ENCODE measurements at regions not wholly inside any gene's neighbourhood (a gene's known extent, or its start where the extent isn't known, plus 50 kb on each side); places are given as distances from the start of the nearest gene placed in this dataset.

DNA sequence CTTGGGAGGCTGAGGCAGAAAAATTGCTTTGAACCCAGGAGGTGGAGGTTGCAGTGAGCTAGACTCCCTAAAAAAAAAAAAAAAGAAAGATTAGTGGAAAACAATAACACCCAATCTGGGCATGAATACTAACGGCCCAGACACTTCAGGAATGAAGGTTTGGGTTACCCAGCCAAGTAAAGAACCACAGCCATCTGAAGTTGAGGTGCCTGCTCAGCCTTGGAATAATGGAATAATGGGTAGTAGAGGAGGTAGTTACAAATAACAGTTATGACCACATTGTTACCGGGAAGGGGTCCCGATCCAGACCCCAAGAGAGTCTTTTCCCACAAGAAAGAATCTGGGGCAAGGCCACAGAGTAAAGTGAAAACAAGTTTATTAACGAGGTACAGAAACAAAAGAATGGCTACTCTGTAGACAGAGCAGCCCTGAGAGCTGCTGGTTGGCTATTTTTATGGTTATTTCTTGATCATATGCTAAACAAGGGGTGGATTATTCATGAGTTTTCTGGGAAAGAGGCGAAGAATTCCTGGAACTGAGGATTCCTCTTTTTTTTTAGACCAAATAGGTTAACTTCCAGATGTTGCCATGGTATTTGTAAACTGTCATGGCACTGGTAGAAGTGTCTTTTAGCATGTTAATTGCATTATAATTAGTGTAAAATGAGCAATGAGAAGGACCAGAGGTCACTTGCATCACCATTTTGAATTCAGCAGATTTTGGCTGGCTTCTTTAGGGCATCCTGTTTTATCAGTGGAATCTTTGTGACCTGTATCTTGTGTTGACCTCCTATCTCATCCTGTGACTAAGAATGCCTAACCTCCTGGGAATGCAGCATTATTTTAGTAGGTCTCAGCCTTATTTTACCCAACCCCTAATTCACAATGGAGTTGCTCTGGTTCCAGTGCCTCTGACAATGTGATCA, 96.2 kb upstream of the HAAO start:
- no peak for DNase-seq

DNA sequence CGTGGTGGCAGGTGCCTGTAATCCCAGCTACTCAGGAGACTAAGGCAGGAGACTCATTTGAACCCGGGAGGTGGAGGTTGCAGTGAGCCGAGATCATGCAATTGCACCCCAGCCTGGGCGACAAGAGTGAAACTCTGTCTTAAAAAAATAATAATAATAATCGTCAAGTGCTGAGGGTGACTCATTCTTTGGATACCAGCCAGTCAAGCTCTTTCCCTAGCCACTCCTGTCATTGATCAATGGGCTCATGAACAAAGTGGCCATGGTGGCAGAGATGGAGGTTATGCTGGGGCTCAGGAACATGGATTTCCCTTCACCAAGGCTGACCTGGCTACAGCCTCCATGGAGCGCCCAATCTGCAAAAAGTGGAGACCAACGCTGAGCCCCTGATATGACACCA, 94.5 kb upstream of the HAAO start:
- DNase-seq, result no peak

DNA sequence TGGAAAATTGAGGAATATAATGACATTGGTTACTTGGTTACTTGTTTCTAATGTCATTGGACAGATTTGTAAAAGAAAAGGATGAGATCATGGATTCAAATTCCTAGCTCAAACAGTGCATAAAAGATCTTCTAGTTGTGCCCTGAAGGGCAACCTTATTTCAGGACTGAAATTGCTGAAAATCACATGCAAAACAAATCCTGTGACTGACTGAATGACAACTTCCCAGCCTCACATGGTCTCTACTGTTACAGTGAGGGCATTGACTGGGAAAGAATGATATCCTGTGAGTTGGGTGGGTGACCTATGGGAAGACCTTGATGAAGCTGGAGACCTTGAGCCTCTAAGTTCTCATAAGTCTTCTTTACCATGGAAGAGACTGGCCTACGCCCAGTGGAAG, 90.4 kb upstream of the HAAO start:
- DNase-seq, result no peak

DNA sequence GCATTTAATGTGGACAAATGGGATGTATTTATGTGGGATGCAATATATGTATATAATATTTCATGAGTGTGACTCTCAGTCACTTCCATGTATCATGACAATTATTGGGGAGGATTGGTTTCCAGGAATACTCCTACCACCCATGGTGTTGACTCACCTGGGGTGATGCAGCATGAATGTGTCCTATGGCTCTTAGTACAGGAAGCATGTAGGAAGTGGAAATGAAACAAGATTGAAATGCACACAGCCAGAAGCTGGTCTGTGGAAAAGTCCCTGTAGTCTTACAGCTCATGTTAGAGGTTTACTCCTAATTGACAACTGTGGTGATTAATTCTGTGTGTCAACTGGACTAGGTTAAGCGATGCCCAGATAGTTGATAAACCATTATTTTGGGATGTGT, 89.3 kb upstream of the HAAO start:
- DNase-seq, result no peak

DNA sequence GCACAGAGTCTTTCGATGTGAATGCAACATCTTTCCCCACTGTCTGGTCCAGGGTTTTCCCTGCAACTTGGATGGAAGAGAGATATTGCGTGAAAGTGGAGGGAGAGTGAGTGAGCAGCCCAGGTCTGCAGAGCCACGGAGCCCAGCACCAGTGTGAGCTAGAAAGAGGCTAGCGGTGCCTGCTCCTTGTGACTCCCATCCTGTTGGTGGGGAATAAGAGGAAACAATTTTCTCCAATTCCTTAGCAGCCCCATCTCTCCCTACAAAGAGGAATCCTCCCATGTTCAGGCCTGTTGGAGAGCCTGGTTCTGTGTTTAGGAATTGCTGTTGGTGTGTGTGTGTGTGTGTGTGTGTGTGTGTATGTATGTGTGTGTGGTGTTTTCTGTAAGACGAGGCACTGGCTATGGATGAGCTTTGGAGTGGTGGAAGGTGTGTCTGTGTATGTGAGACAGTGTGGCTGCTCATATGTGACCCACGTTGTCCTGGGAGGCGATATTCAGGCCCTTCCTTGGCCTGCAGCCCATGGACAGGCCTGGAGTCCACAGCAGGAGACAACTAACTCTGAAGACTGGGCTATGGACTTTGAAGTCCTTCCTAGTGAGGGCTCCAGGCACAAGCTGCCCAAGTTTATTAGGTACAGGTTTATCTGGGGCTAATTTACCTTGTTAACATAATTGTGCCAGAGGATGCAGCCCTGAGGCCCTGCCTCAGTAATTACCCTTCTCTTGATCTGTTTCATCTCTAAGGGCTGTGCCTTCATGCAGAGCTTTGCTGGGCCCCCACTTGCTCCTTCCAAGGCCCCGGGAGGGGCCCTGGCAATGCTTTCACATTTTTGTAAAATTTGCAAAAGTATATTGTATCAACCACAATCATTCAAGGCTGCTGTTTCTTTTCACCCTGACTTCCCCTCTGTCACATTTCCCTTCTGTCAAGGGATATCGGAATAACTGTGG, 88.6 kb upstream of the HAAO start:
- no peak for DNase-seq

DNA sequence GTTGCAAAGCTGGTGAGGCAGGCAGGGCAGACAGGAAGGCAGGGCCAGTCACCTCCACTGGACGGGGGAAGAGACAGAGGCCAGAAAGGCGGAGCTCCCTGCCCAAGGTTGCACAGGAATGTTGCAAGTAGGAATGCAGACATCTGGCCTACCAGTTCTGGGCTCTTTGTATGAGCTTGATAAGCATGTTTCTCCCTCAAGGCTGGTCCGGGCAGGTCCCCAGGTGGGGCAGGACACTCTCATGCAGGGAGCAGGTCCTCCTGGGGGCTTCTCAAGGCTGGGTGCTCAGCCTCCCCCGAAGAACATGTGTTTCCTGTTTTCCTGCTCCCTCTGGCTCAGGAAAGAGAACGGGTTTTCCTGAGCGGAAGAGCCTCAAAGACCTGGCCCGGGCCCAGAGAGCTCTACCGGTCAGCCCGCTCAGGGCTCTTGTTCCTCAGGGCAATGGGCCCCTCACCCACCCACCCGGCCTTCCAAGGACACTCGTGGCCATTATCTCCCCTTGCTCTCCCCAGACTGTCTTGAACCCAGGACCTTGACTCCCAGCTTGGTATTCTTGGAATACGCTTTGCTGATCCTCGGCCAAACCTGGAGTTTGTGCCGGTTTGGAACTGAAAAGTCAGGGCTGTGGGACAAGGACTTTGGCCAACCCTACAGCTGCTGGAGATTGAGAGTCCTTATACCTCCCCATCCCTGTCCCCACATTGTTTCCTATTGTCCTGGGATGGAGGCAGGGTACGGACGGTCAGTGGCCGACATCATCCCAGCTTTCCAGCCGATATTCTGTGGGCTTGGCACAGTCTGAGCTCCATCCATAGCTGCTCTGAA, 87.7 kb upstream of the HAAO start:
- no peak for DNase-seq

DNA sequence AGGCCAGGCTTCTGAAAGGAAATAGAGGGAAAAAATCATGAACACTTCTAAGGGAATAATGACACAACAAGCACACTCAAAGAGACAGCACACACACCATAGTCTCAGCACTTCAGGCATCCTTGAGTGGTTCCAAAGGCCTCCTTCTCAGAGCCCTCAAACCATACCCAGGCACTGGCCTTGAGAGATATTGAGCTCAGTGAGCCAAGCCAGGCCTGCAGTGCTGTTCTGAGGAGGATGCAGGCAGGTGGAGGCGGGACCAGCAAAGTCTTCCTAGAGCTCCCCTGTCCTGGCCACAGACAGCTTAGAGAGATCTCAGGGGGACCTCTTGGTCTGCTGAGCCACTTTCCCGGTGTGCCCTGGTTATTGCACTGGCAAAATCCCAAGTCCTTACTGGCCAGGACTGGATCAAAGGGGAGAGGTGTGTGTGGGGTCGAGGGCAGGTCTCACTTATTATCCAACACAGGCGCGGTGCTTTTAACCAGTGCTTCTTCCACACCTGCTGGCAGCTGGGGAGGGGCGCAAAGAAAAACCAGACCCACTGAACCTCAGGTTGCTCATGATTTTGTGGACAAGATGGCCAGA, 86.8 kb upstream of the HAAO start:
- DNase-seq, result no peak

DNA sequence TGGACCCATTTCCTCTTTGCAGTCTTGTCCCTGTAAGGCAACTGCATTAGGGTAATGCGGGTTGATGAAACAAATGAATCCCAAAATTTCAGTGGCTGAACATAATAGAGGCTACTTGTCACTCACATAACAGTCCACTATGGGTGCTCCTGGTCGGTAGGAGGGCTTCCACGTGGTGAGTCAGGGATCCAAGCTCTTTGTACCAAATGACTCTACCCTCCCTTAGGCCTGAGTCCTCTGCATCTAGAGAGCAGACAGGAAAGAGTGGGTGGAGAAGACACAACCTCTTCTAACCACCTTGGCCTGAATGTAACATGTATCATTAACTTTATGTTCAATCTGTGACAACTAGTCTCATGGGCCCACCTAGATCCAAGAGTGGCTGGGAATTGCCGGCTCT, 86.2 kb upstream of the HAAO start:
- DNase-seq, result no peak

DNA sequence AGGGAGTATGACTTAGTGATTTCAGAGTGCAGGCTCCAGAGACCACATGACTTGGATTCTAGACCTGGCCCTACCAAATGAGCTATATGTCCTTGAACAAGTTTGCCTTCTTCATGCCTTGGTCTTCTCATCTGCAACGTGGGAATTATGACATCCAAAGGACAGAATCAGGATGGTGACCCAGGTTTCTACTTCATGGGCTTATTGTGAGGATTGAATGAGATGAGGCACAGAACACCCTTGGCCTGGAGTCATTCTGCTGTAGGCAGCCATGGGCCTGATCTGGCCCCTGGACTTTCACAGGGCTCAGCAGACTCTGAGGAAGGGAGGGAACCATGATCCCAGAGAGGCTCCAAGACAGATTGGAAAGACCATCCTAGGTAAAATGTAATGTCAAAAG, 85.6 kb upstream of the HAAO start:
- no peak for DNase-seq

DNA sequence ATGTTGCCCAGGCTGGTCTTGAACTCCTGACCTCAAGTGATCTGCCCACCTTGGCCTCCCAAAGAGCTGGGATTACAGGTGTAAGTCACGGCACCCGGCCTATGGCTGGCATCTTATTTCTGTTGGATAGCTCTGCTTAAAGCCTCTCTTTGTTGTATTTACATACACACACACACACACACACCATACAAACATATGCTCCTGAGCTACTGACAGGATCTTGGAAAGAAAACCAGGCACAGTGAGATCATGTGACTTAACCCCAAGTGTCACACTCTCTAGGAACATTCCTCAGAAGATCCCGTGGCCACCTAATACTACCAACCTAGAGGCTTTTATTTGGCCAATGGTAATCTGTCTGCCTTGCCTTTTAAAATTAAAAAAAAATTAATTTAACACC, 85.1 kb upstream of the HAAO start:
- no peak for DNase-seq

DNA sequence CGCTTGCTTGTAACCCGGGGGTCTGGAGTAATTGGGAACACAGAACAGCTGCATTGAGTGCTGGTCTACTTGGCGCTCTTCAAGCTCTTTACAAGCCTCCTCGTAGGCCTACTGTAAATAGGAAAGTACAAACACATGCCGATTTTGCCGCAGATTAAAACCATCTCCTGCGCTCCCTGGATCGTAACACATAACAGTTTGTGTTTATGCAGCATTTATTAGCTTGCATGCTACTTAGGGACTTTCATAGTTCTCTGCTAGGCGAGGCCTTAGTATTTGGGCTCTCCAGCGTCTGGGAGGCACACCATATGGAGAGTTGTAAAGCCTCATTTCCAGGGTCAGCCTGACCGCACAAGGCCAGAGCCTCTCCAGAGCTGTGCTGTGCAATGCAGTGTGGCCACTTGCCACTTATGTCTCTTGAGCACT, 84.0 kb upstream of the HAAO start:
- DNase-seq, result no peak

DNA sequence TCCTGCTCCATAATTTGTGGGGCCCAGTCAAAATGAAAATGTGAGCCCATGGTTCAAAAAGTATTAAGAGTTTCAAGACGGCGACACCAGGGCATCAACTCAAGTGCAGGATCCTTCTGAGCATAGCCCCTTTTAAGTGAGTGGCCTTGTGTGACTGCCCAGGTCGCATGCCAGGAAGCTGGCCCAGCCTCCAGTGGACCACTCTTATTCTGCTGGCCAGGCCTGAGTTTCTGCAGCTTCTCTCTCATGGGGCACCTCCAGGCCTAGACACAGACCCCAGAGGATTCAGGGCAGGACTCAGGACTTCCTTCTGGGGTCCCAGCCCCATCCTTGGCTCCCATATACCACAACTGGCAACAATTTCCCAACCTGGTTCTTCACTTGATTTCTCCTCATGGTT, 83.5 kb upstream of the HAAO start:
- DNase-seq, result no peak

DNA sequence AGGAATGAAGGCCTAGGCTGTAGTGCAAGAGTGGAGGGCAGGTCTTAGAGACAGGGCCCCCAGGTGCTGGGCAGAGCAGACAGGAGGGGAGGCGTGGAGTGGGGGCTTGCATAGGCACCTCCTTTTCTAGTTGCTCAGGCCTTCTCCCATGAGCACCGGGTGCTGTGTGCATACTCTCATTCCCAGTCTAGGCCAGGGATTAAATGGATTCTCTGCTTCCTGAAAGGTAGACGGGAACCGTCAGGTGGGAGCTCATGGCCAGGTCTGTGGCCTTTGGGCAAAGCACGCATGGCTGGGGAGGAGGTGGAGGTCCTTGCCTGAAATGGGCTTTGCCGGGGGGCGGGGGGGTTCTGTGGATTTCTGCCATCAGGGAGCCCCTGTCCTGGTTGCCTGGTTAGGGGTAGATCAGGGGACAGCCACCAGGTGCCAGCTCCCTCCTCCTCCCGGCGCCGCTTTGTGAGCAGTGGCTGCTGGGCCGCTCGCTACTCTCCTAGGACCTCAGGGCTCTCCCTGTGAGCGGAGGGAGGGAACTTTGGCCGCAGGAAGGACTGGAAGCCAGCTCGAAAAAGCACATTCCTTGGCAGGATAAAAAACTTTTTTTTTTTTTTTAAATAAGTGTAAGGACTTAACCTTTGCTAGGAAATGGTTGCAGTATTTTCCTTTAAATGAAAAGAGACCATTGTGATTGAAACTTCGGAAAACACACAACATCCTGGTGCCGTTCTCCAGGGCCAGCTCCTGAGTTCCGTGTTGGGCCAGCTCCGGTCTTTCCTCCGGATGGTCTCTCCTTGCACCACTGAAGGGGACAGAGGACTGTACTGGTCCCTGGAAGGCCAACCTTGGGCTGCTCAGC, 82.8 kb upstream of the HAAO start:
- no peak for DNase-seq

DNA sequence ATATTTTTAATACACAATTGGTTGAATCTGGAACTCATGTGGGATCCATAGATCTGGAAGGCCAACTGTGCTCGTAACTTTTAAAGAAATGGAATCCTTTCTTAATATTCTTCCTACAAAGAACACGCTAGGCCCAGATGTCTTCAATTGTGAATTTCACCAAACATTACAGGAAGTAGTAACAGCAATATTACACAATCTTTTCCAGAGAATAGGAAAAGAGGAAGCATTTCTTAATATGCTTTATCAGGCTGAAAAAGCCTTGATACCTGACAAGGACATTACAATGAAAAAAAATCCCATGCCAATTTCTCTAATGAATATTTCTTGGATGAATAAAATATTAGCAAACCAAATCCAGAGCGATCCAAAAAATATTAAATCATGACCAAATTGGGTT, 80.3 kb upstream of the HAAO start:
- no peak for DNase-seq

DNA sequence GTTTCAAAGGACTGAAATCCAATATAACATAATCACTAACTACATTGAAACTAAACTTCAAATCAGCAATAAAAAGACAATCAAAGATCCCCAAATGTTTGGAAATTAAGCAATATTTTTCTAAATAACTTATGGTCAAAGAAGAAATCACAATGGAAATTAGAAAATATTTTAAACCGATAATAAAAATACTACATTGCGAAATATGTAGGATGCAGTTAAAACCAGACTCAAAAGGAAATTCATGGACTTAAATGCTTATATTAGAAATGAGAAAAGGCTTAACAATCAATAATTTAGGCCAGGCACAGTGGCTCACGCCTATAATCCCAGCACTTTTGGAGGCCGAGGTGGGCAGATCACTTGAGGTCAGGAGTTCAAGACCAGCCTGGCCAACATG, 79.0 kb upstream of the HAAO start:
- DNase-seq, result no peak

DNA sequence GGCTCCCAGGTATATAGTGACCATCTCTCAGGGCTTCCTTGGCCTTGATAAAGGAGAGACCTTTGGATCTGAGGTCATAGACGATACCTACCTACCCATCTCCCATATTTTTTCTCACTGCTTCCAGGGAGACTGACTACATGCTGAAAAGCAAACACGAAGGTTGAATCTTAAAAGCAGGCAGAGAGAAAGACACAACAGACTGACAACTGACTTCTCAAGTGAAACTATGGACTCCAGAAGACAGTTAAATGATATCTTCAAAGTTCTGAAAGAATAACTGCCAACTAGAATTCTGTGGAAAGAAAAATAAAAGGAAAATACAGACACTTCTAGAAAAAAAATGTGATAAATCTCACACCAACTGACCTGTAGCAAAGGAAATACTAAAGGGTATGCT, 76.5 kb upstream of the HAAO start:
- DNase-seq, result no peak

DNA sequence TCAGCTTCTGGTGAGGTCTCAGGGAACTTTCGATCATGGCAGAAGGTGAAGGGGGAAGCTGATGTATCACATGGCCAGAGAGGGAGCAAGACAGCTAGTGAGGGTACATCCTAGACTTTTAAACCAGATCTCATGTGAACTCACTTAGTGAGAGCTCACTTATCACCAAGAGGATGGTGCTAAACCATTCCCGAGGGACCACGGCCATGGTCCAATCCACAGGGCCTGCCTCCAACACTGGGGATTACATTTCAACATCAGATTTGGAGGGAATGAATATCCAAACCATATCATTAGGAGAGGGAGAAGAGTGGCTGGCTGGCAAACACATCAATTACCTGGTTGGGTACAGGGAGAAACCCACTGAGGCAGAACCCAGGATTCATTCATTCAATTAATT, 75.7 kb upstream of the HAAO start:
- no peak for DNase-seq

DNA sequence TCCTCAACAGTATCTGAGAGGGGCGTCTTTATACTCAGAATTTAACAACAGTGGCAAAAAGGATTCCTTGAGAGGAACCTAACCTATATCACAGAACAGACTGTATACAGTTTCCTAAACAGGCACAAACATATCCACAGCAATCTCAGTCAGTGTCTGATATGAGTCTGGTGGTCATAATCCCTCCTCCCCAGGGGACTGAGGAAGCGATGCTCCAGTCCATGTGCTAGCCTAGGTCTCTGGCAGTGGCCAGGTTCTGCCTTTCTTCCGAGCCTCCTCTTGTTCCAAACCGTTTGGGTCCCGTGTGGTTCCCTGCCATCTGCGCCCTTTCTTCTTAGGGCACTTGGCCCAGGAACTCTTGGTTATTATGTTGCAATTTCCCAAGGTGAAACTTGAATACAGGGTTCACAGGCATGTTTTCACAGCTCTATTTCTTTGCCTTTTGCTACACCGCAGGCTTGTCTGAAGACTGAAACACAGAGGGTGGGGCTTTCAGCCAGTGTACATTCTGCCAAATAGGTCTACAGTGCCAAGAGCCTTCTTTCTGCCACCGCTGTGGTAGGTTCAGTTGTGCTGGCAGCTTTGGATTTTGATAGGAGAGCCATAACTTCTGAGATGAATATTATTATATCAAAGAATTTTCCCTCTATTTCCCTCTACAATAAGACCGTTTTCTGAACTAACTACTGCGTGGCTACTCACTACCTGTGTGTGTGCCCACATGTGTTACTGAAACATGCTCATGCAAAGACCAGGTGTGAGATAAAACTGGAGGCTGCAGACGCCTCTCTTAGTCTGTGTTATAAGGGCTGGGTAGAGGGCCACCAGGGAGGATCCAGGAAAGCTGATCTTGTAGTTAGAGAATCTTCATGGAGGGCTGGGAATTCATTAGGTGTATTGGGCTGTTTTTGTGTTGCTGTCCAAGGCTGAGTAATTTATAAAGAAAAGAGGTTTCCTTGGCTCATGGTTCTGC, 75.0 kb upstream of the HAAO start:
- DNase-seq, result no peak

DNA sequence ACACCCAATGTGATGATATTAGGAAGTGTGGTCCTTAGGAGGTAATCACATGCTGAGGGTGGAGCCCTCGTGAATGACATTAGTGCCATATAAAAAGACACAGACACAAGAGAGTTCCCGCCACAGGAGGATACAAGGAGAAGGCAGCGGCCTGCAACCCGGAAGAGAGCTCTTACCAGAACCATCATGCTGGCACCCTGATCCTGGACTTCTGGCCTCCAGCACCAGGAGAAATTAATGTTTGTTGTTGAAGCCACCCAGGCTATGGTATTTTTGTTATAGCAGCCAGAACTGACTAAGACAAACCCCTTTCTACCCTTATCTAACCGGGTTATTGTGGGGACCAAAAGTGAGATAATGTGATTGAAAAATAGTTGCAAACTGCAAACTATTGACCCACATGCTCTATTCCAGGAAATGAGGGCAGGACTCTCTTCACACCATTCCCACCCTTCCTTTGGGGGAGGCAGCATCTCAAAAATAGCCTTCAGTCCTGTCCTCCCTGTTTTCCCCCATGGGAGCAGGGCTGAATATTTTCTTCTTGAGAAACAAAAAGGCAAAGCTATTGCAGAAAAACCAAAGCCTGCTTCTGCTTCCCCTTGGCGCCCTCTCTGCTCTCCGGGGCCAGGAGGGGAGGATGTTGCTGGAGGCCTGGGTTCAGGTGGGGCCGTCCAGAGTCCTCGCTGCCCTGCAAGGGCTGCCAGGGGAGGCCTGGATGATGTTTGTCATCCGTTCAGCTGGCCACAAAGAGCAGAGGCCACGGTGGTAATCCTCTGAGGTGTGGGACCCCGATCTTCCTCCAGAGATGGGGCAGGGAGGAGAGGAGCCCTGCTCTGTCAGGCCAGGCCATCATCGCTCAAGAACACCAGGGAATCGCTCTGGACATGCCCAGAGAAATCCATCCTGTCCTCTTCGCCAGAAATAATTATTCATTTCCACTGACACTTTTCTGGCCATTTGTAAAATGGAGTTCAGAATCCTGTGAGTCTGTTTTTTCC, 73.8 kb upstream of the HAAO start:
- DNase-seq, result no peak

Data from CD4-positive, alpha-beta T cell treated with Interleukin-21 for 1 hour (primary cell).